GM18519 (cell line): ENCODE measurements at regions not wholly inside any gene's neighbourhood (a gene's known extent, or its start where the extent isn't known, plus 50 kb on each side); places are given as distances from the start of the nearest gene placed in this dataset.
"Not testable (repeated sequence)": the region's sequence is repeated elsewhere in the genome, so short reads cannot be mapped to it uniquely, and the experiment has no call there.

ENCODE experiments used
- ATAC-seq: cut with Tn5 transposase; IDR thresholded peaks from one replicate; pipeline ENCODE4 v1.9.1; 2021; ENCODE audit warnings: mild to moderate bottlenecking, moderate library complexity; ENCODE audit not compliant: unreplicated experiment, low FRiP score

DNA sequence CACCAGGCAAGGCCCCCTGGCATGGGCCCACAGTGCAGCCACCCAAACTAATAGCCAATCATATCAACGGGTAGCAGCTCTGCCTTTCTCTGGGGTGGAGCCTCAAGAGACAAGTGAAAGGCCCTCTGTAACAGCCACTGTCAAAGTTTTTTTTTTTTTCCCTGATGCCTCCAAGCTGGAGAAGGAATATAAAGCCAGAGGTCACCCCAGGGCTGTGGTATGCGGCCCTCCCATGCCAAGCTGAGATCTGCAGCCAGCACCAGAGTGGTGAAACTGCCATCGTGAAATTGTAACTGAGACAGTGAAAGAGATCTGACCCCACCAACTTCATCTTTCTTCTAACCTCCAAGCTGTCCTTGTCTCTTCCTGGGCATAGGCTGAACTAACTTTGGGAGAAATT is 407.0 kb downstream of the KLHL4 start:
- ATAC-seq = no peak

- ATAC-seq = no peak
Measured at GRCh38 chrX:87941841-87942240, 424.2 kb downstream of the KLHL4 start.

DNA sequence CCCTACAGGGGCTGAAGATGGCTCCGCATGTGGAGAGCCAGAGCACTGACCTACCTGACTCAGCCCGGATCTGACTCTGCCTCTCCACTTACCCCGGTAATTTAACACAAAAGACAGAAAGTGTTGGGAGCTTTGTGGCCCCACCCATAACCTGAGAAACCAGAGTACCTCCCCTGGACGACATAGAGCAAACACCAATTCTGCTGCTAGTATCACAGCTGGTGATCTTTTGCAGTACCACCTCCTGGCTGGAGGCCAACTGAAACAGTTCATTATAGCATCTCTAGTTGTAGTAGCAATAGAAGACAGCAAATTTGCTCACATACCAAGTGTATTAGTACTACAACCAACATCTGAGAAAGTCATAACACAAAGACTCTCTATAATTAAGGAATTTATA is 443.9 kb downstream of the KLHL4 start:
- no peak for ATAC-seq

GRCh38 chrX:87968118-87968517 is 450.5 kb downstream of the KLHL4 start:
- no peak for ATAC-seq

- not testable (repeated sequence) for ATAC-seq
Measured at GRCh38 chrX:87972121-87972520, 454.5 kb downstream of the KLHL4 start.

- no peak for ATAC-seq
Measured at GRCh38 chrX:87975365-87975764, 457.8 kb downstream of the KLHL4 start.

GRCh38 chrX:88007873-88008272 is 490.3 kb downstream of the KLHL4 start:
- ATAC-seq = not testable (repeated sequence)

- ATAC-seq = no peak
Measured at GRCh38 chrX:88024022-88024421, 506.4 kb downstream of the KLHL4 start.

- ATAC-seq = no peak
Measured at GRCh38 chrX:88072339-88073030, 554.9 kb downstream of the KLHL4 start.

DNA sequence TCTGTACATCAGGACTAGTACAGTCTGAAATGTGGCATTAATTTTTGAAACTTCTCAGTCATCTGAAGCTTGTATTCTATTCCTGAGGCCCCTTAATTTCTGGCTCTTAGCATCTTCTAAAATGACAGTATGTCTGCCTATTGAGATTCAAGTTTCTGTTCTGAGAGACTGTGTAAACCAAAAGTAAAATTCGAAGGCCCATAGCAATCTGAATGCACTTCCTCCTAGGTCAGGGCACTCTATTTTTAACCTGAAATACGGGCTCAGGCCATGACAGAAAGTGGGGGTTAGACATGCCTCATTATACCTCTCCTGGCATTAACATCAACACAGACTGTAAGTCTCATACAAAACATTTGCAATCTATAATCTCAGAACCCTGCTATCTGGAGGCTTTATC is 584.4 kb downstream of the KLHL4 start:
- ATAC-seq = no peak

DNA sequence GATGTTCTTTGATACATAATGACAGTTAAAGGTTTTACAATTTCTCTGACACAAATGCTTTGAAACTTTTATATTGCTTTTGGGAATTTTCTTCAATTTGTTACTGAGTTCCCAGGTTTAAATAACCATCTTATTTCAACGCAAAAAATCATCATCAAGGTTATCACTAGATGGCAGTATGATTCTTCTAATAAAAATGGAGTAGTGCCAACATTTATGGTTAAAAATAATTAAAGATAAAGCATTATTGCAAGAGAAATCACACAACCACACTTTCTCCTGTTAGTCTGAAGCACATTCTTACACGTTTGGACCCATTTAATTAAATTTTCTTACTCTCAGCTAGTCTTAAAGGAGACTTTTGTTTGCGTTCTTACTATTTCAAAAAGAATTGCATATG is 611.3 kb upstream of the CPXCR1 start:
- no peak for ATAC-seq

- ATAC-seq = no peak
Measured at GRCh38 chrX:88136328-88136727, 610.7 kb upstream of the CPXCR1 start.

- ATAC-seq = no peak
Measured at GRCh38 chrX:88146577-88146976, 600.4 kb upstream of the CPXCR1 start.

DNA sequence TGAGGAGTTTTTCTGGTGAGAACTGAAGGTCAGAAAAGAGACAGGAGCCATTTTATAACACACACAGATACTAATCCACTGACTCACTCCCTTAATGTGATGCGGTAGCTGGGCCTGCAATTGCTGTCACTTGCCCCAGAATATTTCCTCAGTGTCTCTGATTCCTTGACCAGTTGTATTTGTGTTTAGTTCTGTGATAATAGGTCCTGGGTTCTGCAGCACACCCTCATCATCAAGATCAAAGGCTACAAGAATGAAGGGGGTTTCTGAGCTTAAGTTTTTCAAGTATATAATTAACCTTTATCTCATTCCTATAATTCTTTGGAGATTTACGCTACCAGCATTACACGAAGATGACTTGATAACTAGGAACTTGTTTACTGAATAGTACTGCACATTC is 576.5 kb upstream of the CPXCR1 start:
- no peak for ATAC-seq

DNA sequence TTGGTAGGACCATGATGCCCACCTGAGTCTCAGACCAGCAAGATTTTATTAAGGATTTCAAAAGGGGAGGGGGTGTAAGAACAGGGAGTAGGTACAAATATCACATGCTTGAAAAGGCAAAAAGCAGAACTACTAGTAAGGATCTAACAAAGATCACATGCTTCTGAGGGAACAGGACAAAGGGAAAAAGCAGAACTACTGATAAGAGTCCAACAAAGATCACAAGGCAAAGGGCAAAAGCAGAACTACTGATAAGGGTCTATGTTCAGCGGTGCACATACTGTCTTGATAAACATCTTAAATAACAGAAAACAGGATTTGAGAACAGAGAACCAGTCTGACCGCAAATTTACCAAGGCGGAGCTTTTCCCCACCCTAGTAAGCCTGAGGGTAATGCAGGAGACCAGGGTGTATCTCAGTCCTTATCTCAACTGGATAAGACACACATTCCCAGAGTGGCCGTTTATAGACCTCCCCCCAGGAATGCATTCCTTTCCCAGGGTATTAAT is 573.0 kb upstream of the CPXCR1 start:
- ATAC-seq = not testable (repeated sequence)

- no peak for ATAC-seq
Measured at GRCh38 chrX:88202149-88202548, 544.9 kb upstream of the CPXCR1 start.

GRCh38 chrX:88244066-88244465 is 503.0 kb upstream of the CPXCR1 start:
- ATAC-seq = no peak

DNA sequence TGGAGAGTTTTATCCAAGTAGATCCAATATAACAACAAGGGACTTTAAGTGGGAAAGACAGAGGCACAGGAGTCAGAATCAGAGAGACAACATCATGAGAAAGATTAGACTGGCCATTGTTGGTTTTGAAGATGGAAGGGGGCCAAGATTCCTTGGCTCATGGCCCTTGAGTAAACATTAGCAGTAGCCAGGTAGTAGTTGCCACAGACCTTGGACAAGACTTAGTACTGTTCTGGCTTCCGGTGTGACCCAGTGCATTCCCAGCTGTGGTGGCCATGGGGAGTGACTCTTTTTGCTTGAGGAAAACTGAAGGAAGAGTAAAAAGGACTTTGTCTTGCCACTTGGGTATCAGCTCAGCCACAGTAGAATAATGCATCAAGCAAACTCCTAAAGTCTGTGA is 462.2 kb upstream of the CPXCR1 start:
- no peak for ATAC-seq

DNA sequence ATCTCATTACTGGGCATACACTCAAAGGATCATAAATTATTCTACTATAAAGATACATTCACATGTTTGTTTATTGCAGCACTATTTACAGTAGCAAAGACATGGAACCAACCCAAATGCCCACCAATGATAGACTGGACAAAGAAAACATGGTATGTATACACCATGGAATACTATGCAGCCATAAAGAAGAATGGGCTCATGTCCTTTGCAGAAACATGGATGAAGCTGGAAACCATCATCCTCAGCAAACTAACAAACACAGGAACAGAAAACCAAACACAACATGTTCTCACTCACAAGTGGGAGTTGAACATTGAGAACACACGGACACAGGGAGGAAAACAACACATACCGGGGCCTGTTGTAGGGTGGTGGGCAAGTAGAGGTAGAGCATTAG is 433.1 kb upstream of the CPXCR1 start:
- not testable (repeated sequence) for ATAC-seq

- no peak for ATAC-seq
Measured at GRCh38 chrX:88325634-88326033, 421.4 kb upstream of the CPXCR1 start.

DNA sequence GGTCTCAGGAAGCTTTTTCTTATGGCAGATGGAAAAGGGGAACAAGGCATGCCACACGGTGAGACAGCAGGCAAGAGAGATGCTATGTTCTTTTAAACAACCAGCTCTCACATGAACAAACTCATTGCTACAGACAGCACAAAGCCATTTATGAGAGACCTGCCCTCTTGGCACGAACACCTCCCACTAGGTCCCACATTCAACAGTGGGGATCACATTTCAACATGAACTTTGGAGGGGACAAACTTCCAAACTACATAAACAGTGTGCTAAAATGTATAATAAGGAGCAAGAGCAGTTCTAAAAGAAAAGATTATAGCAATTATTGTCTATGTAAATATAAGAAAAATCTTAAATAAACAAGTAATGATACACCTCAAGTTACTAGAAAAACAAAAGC is 391.8 kb upstream of the CPXCR1 start:
- ATAC-seq = no peak

DNA sequence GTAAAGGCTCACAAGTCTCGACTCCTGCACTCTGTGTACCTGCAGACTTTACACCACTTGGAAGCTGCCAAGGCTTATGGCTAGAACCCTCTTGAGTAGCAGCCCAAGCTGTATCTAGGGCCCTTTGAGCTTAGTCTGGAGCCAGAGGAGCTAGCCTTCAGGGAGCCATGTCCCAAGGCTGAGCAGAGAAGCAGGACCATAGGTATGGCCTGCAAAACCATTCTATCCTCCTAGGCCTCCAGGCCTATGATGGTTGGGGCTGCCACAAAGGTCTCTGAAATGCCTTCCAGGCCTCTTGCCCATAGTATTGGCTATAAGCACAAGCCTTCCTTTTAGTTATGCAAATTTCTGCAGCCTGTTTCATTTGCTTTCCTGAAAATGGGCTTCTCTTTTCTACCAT is 380.7 kb upstream of the CPXCR1 start:
- no peak for ATAC-seq

GRCh38 chrX:88378406-88378805 is 368.6 kb upstream of the CPXCR1 start:
- no peak for ATAC-seq
